ENCODE measurements at regions not wholly inside any gene's neighbourhood (a gene's known extent, or its start where the extent isn't known, plus 50 kb on each side); places are given as distances from the start of the nearest gene placed in this dataset.
"Not testable (repeated sequence)": the region's sequence is repeated elsewhere in the genome, so short reads cannot be mapped to it uniquely, and the experiment has no call there.

DNA sequence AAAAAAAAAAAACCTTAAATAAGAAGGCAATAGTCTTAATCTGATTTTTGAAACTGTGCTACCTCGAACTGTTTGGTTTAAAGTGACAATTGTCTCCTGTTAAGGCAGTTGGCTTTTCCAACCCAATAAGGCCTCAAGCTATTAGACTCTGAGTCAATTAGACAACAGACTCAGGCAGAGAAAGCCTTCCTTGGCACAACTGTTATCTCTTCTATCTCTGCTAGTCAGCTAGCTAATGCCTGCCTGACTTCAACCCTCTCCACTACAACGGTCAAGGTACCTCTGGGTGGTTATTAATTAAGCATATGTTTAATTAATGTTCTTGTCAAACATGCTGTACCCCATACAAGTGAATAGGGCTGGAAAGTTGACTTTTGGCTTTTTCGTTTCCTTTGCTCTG, 110.2 kb upstream of the NLGN1 start (continued):
- TF ChIP-seq, protein P1, sequence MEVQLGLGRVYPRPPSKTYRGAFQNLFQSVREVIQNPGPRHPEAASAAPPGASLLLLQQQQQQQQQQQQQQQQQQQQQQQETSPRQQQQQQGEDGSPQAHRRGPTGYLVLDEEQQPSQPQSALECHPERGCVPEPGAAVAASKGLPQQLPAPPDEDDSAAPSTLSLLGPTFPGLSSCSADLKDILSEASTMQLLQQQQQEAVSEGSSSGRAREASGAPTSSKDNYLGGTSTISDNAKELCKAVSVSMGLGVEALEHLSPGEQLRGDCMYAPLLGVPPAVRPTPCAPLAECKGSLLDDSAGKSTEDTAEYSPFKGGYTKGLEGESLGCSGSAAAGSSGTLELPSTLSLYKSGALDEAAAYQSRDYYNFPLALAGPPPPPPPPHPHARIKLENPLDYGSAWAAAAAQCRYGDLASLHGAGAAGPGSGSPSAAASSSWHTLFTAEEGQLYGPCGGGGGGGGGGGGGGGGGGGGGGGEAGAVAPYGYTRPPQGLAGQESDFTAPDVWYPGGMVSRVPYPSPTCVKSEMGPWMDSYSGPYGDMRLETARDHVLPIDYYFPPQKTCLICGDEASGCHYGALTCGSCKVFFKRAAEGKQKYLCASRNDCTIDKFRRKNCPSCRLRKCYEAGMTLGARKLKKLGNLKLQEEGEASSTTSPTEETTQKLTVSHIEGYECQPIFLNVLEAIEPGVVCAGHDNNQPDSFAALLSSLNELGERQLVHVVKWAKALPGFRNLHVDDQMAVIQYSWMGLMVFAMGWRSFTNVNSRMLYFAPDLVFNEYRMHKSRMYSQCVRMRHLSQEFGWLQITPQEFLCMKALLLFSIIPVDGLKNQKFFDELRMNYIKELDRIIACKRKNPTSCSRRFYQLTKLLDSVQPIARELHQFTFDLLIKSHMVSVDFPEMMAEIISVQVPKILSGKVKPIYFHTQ (CRISPR knock-in tag; IDR thresholded peaks at IDR 0.05), result no peak
- TF ChIP-seq EMX1 (CRISPR knock-in tag; IDR thresholded peaks at IDR 0.05) (no peak), ZNF138 (CRISPR knock-in tag; conservative IDR thresholded peaks at IDR 0.05) (no peak), ZNF121 (CRISPR knock-in tag; IDR thresholded peaks at IDR 0.05) (no peak)
- TF ChIP-seq, protein P2, sequence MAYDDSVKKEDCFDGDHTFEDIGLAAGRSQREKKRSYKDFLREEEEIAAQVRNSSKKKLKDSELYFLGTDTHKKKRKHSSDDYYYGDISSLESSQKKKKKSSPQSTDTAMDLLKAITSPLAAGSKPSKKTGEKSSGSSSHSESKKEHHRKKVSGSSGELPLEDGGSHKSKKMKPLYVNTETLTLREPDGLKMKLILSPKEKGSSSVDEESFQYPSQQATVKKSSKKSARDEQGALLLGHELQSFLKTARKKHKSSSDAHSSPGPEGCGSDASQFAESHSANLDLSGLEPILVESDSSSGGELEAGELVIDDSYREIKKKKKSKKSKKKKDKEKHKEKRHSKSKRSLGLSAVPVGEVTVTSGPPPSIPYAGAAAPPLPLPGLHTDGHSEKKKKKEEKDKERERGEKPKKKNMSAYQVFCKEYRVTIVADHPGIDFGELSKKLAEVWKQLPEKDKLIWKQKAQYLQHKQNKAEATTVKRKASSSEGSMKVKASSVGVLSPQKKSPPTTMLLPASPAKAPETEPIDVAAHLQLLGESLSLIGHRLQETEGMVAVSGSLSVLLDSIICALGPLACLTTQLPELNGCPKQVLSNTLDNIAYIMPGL (CRISPR knock-in tag; IDR thresholded peaks at IDR 0.05), result no peak

DNA sequence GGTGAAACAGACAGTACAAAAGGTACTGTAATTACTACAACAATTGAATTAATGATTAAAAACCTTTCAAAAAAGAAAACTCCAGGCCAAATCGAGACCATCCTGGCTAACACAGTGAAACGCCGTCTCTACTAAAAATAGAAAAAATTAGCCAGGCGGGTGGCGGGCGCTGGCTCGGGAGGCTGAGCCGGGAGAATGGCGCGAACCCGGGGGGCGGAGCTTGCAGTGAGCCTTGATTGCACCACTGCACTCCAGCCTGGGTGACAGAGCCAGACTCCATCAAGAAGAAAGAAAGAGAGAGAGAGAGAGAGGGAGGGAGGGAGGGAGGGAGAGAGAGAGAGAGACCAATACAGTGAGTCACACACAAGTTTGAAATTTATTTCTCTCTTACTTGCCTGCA, 111.0 kb upstream of the NLGN1 start:
- CTCF ChIA-PET; H3K36me3 Mint-ChIP-seq; H3K4me3 Mint-ChIP-seq; POLR2A ChIA-PET; H3K27ac Mint-ChIP-seq; H3K27me3 Mint-ChIP-seq (ENCODE audit: low read depth); ATAC-seq; DNase-seq (ENCODE audit: low spot score): not testable (repeated sequence)
- H3K4me1 Mint-ChIP-seq, result peaks cover 12% of the 10 kb centered on the region
- peaks cover 12% of the 10 kb centered on the region; the same call in 1 of the 2 replicates for H3K9me3 Mint-ChIP-seq

DNA sequence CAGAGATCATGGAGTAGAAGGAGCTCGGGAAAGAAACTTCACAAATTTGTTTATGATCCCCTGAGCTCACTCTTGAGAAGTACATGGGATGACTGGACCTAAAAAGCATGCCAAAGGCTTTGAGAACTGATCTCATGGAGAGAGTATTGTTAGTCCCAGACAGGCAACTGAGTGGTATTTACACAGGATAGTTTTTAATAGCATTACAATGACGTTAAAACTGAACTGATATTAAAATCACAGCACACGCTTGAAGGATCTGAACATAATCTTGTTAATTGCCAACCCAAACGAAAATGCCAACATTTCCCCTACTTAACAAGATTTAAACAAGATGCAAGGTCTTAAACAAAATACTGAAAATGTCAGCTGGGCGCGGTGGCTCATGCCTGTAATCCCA, 113.2 kb upstream of the NLGN1 start:
- TF ChIP-seq, protein P3, sequence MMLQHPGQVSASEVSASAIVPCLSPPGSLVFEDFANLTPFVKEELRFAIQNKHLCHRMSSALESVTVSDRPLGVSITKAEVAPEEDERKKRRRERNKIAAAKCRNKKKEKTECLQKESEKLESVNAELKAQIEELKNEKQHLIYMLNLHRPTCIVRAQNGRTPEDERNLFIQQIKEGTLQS (CRISPR knock-in tag; conservative IDR thresholded peaks at IDR 0.05), result no peak
- Mint-ChIP-seq H3K9me3 (peaks cover 12% of the 10 kb centered on the region; the same call in 1 of the 2 replicates), H3K27ac (no peak overlapping the region), H3K4me3 (no peak overlapping the region), H3K36me3 (peaks cover 7% of the 10 kb centered on the region), H3K4me1 (peaks cover 12% of the 10 kb centered on the region), H3K27me3 (ENCODE audit: low read depth) (no peaks in the 10 kb centered on the region)
- DNase-seq (ENCODE audit: low spot score) (no peak), ATAC-seq (no peak)
- POLR2A ChIA-PET, result no interaction called here
- CTCF ChIA-PET, result interaction anchor here (1.8 kb wide), 1 partner anchor 9 kb away, joined by 4 read pairs; no protein-coding TSS in a partner anchor

DNA sequence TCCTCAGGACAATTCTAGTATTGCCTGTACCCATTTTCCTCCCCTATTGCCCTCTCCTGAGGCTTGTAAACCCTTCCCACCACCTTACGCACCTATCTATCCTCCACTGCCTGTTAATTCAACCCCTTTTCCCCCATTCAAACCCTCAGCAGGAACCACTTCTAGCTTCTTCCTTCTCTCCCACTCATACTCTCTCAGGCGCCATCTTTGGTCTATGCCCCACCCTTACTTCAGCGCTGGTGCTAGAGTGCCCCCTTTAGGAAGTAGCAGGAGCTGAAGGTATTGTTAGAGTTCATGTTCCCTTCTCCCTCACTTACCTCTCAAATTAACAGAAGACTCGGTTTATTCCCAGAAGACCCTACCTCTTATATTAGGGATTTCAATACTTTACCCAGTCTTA, 121.8 kb upstream of the NLGN1 start:
- H3K27me3 Mint-ChIP-seq (ENCODE audit: low read depth), result no peaks in the 10 kb centered on the region
- H3K9me3 Mint-ChIP-seq, result peaks cover 14% of the 10 kb centered on the region
- no peak overlapping the region for H3K27ac Mint-ChIP-seq
- POLR2A ChIA-PET, result no interaction called here
- DNase-seq (ENCODE audit: low spot score) (peak; percentile 46), ATAC-seq (peak; percentile 96)
- TF ChIP-seq ZNF317 (CRISPR knock-in tag; IDR thresholded peaks at IDR 0.05; ENCODE audit: borderline replicate concordance, low read depth) (no peak), CREM (CRISPR knock-in tag; IDR thresholded peaks at IDR 0.05) (no peak), SOX15 (CRISPR knock-in tag; IDR thresholded peaks at IDR 0.05) (no peak), HMGA2 (CRISPR knock-in tag; IDR thresholded peaks at IDR 0.05) (no peak), ZNF138 (CRISPR knock-in tag; conservative IDR thresholded peaks at IDR 0.05) (no peak), TP53 (CRISPR knock-in tag; IDR thresholded peaks at IDR 0.05) (no peak), ZNF232 (CRISPR knock-in tag; IDR thresholded peaks at IDR 0.05) (no peak)
- TF ChIP-seq, protein P4, sequence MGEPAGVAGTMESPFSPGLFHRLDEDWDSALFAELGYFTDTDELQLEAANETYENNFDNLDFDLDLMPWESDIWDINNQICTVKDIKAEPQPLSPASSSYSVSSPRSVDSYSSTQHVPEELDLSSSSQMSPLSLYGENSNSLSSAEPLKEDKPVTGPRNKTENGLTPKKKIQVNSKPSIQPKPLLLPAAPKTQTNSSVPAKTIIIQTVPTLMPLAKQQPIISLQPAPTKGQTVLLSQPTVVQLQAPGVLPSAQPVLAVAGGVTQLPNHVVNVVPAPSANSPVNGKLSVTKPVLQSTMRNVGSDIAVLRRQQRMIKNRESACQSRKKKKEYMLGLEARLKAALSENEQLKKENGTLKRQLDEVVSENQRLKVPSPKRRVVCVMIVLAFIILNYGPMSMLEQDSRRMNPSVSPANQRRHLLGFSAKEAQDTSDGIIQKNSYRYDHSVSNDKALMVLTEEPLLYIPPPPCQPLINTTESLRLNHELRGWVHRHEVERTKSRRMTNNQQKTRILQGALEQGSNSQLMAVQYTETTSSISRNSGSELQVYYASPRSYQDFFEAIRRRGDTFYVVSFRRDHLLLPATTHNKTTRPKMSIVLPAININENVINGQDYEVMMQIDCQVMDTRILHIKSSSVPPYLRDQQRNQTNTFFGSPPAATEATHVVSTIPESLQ (CRISPR knock-in tag; IDR thresholded peaks at IDR 0.05), result no peak
- TF ChIP-seq, protein P5, sequence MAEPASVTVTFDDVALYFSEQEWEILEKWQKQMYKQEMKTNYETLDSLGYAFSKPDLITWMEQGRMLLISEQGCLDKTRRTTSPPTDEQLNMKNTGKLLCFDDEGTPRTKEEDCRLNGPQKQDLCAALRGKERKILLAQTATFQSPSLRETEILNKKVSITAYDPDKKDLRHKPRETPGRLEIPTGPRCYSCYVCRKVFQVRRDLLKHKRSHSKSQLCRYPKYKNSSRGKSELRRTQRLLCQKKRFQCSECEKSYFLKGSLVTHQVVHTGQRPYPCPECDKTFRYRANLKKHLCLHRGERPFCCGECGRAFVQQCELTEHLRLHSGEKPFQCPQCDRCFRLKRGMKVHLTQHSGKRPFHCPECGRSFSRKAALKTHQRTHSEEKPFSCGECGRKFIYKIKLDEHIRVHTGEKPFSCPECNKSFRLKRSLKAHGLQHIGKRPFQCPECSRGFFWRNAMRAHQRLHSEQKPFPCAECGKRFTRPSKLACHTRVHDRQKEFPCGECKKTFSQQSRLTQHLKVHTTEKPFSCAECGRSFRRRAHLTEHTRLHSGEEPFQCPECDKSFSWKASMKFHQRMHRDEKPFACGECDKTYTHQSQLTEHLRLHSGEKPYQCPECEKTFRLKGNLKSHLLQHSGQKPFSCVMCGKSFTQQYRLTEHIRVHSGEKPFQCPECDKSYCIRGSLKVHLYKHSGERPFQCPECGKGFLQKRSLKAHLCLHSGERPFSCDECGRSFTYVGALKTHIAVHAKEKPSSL (CRISPR knock-in tag; conservative IDR thresholded peaks at IDR 0.05), result no peak
- TF ChIP-seq, protein P6, sequence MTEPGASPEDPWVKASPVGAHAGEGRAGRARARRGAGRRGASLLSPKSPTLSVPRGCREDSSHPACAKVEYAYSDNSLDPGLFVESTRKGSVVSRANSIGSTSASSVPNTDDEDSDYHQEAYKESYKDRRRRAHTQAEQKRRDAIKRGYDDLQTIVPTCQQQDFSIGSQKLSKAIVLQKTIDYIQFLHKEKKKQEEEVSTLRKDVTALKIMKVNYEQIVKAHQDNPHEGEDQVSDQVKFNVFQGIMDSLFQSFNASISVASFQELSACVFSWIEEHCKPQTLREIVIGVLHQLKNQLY (CRISPR knock-in tag; IDR thresholded peaks at IDR 0.05), result no peak
- TF ChIP-seq, protein P7, sequence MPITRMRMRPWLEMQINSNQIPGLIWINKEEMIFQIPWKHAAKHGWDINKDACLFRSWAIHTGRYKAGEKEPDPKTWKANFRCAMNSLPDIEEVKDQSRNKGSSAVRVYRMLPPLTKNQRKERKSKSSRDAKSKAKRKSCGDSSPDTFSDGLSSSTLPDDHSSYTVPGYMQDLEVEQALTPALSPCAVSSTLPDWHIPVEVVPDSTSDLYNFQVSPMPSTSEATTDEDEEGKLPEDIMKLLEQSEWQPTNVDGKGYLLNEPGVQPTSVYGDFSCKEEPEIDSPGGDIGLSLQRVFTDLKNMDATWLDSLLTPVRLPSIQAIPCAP (CRISPR knock-in tag; IDR thresholded peaks at IDR 0.05), result no peak
- CTCF ChIA-PET, result interaction anchor here (0.6 to 1.3 kb wide), 15 partner anchors 9 to 352 kb away, joined by 3 to 10 read pairs (median 4); no protein-coding TSS in a partner anchor
- H3K4me3 Mint-ChIP-seq, result no peak overlapping the region
- H3K36me3 Mint-ChIP-seq, result peaks cover 5% of the 10 kb centered on the region; the same call in 1 of the 2 replicates
- H3K4me1 Mint-ChIP-seq, result peaks cover 19% of the 10 kb centered on the region
